ENCODE measurements at regions not wholly inside any gene's neighbourhood (a gene's known extent, or its start where the extent isn't known, plus 50 kb on each side); places are given as distances from the start of the nearest gene placed in this dataset.

- TF ChIP-seq RBAK (tag by site-specific recombination; IDR thresholded peaks at IDR 0.05) (no peak), ZNF521 (tag by site-specific recombination; IDR thresholded peaks at IDR 0.05) (no peak), ZIC2 (tag by site-specific recombination; IDR thresholded peaks at IDR 0.05) (no peak), ZBTB10 (tag by site-specific recombination; IDR thresholded peaks at IDR 0.05) (no peak), HOXD13 (CRISPR knock-in tag; IDR thresholded peaks at IDR 0.05; ENCODE audit: borderline replicate concordance) (no peak), ZNF473 (tag by site-specific recombination; IDR thresholded peaks at IDR 0.05) (no peak), HOXC10 (CRISPR knock-in tag; IDR thresholded peaks at IDR 0.05) (no peak), TCF7L2 (IDR thresholded peaks at IDR 0.05; ENCODE audit: borderline replicate concordance, low read depth, low read length) (no peak), ZNF292 (tag by site-specific recombination; IDR thresholded peaks at IDR 0.05; ENCODE audit: borderline replicate concordance, low read depth) (no peak), ZNF610 (tag by site-specific recombination; IDR thresholded peaks at IDR 0.05; ENCODE audit: borderline replicate concordance) (no peak), ZNF2 (tag by site-specific recombination; IDR thresholded peaks at IDR 0.05) (no peak), ZNF692 (tag by site-specific recombination; IDR thresholded peaks at IDR 0.05) (no peak), ZSCAN30 (tag by site-specific recombination; IDR thresholded peaks at IDR 0.05) (no peak), ZNF664 (tag by site-specific recombination; IDR thresholded peaks at IDR 0.05) (no peak), ZNF423 (tag by site-specific recombination; IDR thresholded peaks at IDR 0.05) (no peak), YY1 (tag by site-specific recombination; IDR thresholded peaks at IDR 0.05) (no peak), ZNF624 (tag by site-specific recombination; IDR thresholded peaks at IDR 0.05) (no peak), PATZ1 (tag by site-specific recombination; IDR thresholded peaks at IDR 0.05) (no peak), ZNF18 (tag by site-specific recombination; IDR thresholded peaks at IDR 0.05) (no peak), ATF2 (tag by site-specific recombination; IDR thresholded peaks at IDR 0.05; ENCODE audit: low read depth) (no peak)
- CTCF ChIA-PET: no interaction called here
- H3K27ac ChIP-seq (ENCODE audit: extremely low read depth, low read depth, low read length): no peak overlapping the region
Measured at GRCh38 chr2:7468448-7468828, 551.2 kb downstream of the RNF144A start.

More at GRCh38 chr2:7468448-7468828, 551.2 kb downstream of the RNF144A start:
- H3K9me3 ChIP-seq (ENCODE audit: control insufficient read depth, insufficient read depth, low read depth, low read length): no peaks in the 10 kb centered on the region
- H3K4me1 ChIP-seq (ENCODE audit: control insufficient read depth, insufficient read depth, low read length): no peaks in the 10 kb centered on the region
- H3K4me3 ChIP-seq (ENCODE audit: low read depth, low read length): no peak overlapping the region
- H3K36me3 ChIP-seq (ENCODE audit: control insufficient read depth in 2 of 2, insufficient read depth in 1 of 2, low read length in 2 of 2): no peaks in the 10 kb centered on the region
- POLR2A ChIA-PET: no interaction called here
